Right renal pelvis (tissue), 4 donors: ENCODE measurements at regions not wholly inside any gene's neighbourhood (a gene's known extent, or its start where the extent isn't known, plus 50 kb on each side); places are given as distances from the start of the nearest gene placed in this dataset.

Source experiments
- DNase-seq, 4 donors: peaks; one replicate each; pipeline ENCODE4 v3.0.0-alpha.2; 2013; ENCODE audit warnings: low read depth in 4 of 4, low spot score in 3 of 4, missing footprints in 1 of 4

DNA sequence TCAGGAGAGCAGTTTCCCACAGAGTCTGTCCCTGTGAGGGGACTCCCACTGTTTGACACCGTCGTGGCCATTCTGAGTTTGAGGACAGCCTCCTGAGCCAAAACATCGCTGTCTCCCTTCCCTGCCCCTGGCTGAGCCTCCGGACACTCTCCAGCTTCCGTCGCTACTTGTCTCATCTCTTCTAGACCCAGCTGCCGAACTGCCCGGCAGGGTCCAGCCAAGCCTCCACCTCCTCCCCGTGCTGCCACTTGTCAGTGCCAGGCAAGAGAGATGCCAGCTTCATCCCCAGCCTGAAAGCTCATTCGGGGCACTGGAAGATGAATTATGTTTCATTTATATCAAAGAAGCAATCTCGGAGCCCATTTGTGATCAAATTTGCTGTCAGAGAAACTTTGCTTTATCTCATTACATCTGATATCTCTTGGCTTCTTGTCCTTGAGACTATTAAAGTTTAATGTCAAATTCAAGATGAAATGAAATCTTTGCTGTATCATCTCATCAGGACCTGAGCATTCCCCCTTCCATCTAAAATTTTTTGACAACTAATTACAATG, 283.9 kb downstream of the BUD13 start:
- DNase-seq = no peak

DNA sequence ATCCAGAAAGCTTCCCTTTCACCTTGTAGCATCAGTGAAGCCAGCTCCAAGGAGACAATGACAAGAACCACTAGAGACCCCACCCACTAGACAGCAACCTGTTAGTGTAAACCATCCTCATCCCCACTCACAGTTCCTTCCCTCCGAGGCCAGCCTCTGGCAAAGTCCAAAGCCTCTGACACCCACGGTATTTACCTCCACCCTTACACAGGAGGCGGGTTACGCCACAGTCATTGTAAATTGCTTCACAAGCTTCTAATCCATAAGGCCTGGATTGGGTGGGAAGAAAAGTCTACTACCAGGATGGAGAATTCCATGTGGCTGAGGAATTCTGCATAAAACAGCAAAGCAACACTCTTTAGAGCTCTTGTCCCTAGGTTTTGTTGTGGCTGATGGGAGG, 287.4 kb downstream of the BUD13 start:
- no peak for DNase-seq

DNA sequence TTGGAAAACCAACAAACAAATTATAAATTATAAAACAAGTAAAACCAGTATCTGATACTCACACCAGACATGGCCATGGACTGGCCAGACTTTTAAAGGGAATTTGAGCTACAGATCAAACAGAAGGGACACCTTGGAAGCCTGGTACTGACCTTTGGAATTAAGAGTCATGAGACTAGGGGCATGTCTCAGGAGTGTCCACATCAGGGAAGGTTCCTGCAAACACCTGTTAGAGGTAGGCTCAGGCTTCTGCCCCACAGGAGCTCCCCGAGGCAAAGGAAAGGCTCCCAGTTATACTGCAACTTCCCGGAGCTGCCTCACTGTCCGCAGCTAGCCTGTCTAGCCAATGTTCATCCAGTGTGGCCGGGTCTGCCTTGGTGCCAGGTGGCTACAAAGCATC, 290.1 kb downstream of the BUD13 start:
- no peak for DNase-seq

DNA sequence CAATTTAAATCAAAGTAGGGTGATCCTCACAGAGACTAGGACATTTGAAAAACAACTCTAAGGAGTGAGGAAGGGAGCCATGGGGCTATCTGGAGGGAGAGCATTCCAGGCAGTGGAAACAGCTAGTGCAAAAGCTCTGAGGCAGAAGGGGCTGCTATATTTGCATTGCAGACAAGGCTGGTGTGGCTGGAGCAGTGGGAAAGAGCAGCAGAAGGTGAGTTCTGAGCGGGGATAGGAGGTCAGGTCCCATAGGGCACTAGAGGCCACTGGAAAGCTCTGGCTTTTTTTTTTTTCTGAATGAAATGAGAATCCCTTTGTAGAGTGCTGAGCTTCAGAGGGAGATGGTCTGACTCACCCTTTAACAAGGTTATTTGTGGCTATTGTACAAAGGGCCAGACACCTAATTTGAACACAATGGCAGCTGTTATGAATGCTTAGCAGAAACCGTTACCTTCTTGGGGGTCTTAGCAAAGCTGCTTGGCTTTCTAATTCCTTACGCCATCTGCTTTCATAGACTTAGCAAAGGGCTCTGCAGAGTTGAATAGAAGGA, 291.6 kb downstream of the BUD13 start:
- no peak for DNase-seq

DNA sequence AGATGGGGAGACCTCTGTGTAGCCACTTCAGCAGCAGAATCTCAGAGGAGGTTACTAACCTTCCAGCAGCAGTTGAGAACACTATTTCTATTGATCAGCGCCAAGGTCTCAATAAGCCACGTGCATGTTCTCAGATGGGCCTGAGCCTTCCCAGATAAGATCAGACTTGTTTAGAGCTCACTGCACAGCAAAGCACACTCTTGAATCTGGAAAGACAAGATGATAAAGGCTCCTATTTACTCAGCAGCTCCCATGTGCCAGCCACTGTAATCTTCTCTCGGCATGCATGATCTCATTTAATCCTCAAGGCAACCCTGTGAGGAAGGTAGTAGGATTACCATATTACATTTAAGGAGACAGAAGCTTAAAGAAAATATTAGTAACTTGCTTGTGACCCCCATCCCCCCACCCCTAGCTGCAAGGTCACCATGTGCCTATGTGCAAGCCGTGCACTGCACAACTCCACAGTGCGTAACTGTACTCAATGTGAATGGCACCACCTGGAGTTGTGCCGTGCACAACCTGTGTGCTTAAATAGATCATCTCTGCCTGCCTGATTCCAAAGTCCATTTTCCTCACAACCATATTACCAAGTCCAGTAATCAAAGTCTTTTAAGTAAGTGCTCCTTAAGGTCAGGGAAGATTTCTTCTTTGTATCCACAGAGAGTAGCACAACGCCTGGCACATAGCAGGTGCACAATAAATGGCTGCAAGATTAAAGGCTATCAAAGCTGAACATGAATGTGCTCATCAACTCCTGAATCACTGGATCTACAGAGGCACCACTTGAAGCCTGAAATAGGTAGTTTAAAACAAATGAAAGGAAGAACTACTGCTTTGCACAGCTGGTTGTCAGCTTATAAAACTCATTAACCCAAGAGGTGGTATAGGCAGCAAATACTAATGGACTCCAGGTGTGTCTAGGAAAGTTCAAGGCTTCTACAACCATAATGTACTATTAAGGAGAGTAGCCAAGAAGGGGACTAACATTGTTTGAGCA, 293.8 kb downstream of the BUD13 start:
- DNase-seq = no peak

DNA sequence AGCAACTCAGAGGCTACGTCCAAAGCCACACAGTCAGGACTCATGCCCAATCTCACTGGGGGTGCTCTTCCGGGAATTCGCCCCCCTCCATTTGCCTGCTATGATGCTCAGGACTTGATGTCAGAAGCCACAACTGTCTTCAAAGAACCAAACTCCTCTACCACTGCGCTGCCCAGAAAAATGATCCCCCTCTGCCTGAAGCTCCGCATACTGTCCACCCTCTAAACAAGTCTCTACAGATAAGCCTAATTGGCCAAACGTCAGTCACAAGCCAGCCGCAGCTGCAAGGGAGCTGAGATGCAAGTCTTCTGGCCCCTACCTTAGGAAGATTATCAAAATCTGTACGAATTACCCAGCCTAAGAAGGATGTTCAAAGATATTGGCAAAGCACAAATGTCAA, 294.6 kb downstream of the BUD13 start:
- no peak for DNase-seq

DNA sequence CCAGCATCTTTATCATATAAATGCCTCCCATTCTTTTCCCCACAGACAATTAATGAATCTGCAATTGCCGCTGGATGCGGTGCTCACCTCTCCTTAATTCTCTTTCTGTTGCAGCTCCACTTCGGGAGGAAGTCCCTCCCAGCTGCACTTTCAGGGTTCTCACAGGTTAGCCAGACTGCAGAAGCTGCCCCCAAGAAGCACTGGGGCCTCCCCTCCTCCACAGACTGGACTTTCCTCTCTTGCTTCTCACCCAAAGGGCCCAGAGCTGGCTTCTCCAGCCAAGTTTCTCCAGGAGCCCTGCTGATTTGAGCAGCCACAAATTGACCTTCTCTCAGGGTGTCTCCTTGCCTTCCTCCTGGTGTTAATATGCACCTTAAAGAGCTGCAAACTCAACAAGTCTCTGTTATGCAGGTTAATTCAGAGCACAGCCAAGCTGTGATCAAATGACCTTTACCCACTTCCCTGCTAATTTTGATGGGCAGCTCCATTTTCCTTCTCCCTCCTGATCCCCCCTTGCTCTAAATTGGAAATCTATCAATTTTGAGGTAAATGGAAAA, 298.9 kb downstream of the BUD13 start:
- DNase-seq = no peak

DNA sequence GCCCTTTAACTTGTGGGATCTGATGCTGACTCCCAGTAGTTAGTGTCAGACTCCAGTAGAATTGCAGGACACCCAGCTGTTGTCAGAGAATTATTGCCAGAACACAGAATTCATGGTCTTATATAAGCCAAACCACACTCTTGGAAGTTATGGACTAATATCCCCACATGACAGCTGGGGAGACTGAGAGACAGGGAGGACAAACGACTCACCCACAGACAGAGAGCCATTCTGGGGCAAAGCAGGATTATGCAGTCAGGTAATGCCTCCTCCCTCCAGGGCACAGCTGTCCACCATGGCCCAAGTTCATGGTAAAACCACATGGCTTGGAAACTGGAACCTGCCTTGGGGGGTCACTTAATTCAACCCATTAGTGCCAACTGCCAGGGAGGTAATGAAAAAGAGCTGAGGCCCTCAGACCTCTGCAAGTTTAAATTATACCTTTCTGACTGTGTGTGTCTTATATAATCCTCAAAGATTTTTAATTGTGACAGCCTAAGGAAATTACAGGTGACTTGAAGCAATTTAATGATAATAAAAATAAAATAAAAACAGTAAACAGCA, 299.5 kb downstream of the BUD13 start:
- no peak for DNase-seq

DNA sequence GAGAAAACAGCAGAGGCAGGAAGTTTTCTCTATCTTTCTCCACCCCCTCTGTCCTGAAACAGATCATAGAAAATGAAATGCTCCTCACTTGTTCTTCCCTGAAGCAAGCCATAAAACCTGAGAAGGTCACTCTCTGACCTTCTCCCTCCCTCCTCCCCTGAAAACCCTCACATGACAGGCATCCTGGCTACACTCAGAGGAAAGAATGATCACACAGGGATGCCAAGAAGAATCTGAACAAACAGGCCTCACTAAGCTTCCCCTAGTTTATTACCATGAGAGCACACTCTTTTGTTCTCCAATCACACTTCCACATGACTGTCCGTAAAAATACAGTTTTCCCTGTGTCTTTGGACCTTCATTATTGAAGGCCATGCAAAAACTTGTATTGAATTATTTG, 300.1 kb downstream of the BUD13 start:
- peak in 1 of 4 donors; percentile 56 for DNase-seq

DNA sequence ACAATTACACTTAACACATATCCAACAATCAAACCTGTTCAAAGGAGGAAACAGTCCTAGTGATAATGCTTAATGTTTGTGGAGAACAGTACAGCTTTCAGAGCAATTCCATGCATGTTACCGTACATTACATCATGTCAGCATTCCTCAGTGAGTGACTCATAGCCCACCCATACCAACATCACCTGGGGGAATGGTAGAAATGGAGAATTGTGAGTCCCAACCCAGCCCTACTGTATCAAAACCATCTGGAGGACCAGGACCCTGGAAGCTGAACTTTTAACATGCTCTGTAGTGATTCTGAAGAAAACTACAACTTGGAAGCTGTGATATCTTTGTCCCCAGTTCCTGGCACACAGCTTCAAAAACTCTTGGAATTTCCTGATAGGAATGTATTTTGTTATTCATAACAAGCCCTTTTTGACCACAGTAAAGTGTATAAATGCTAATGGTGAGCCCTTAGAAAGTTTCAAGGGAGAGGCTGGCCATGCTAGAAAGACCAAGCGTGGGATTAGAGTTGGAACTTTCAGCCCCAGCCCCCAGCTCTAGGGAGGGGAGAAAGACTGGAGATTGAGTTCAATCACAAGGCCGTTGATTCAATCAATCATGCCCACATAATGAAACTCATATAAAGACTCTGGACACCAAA, 301.1 kb downstream of the BUD13 start:
- no peak for DNase-seq

DNA sequence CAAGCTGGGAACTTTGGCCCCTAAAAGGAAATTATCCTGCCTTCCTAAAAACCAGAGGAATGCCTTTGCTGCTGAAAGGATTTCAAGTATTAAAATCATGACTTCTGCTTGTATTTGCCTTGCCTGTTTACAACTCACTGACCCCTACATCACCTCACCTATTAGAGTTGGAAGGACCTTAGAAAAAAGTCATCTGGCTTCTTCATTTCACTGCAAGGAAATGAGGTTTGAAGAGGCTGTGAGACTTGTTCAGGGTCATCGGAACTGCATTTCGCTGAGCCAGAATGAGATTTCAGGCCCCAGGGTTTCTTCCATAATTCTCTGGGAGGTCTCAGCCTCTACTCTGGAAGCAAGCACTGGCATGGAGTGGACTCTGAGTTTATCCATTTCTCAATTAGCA, 304.1 kb downstream of the BUD13 start:
- no peak for DNase-seq

DNA sequence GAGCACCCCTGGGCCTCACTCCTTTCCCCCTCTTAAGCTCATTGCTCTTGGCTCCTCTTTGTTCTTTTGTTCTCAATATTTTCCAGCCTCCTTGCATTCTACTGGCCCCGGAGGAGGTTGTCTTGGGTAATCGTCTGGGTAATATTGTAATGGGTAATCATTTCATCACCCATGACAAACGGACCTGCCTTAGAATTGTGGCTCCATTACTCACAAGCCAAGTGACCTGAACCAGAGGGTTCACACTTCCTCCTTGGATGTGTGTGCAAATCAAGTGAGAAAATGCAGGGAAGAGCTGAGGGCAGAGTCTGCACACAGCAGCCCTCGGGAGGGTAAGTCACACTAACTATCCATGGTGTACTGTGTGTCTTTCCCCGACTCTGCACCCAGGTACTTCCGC, 305.0 kb downstream of the BUD13 start:
- DNase-seq = no peak

DNA sequence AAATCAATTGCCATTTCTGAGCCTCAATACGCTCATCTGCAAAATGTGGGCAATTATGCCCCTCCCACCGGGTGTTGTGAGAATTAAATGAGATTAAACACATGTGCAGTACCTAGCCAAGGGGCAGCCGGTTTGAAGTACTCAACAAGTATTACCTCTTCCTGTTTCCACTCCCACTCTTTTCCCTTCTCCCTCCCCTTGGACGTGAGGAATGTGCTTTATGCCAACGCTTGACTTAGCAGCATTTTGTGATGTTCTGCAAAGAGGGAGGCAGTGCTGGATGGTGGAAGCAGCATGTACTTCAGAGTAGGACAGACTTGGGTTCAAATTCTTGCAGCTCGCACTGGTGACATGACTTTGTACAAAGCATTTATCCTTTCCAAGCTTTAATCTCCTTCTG, 306.0 kb downstream of the BUD13 start:
- DNase-seq = no peak

DNA sequence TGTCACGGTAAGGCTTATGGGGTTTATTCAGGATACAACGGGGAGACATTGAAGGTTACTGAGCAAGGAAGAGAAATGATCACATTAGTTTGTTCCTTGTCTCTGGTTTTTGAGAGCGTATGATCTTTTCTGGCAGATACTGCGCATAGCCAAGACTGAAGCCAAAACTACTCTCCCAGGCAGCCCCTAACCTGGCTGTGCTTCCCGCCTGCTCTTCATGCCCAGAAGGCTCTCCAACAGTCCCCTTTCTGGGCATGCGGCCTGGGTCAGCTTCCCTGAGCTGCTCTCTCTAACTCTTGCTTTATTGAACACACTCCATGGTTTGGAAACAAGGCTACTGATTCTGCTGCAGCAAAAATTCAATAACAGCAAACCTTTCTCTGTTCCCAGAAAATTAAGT, 306.6 kb downstream of the BUD13 start:
- no peak for DNase-seq

DNA sequence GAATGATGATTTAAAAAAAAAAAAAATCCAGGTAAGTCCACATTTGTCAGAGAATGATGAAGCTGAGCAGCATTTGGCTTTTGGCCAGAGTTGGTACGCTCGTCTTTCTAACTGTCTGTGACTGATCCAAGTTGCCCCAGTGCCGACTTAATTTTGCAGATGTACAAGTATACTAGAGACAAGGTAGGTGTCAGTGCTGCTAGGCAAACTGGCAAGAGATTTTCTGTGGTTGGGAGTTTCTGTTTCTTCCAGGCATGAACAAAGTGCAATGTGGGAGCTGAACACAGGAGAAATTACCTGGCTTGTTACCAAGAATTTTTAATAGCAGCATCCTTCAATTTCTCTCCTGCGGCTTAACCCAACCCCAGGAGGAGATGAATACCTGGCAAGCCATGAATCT, 307.7 kb downstream of the BUD13 start:
- DNase-seq = no peak

DNA sequence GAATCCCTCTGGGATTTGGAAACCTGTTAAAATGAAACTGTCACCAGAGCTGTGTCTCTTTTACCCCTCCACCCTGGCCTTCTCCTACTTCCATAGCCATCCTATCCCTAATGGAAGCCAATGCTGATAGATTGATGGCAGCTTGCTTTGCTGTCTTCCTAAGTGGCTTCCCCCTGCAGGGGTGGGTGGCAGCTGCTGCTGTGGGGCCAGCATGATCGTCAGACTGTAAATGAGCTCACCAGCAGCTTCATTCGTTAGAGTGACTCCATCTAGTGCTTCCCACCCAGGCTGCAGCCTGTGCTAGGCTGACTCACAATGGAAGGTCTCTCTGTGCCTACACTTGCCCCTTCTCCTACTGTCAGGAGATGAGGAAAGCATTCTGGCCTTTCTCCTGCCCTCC, 311.0 kb downstream of the BUD13 start:
- no peak for DNase-seq

DNA sequence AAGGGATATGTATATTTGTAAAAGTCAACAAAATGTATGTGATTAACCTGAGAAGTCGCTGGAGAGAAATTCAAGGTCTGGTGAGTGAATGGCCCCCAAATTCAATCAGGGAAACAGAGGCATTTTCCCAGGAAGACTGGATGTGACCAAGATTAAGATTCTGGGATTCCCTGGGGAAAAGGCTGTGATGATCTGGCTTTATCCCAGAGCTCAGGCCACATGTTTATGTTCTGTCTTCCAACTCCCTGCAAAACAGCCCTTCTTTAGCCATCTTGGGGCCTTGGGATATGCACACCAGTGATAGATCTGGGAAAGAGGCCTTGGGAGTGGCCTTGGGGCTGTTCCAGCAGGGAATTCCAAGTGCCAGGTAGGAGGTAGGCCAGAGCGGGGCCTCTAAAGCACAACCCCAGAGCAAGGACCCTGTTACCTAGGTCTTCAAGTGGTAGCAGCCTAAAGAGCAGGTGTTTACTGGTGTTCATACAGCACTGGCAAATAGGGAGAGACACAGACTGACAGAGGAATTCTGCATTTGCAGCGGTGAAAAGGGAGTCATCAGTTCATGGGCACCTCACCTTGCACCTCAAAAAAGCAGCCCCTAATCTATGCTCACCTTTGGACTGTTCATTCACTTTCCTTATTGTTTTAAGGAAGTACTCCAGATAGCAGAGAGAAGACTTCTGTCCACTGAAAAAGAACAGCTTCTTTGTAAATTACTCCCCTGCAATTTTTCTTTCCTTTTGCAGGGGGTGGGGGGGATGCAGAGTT, 312.4 kb downstream of the BUD13 start:
- DNase-seq = no peak

DNA sequence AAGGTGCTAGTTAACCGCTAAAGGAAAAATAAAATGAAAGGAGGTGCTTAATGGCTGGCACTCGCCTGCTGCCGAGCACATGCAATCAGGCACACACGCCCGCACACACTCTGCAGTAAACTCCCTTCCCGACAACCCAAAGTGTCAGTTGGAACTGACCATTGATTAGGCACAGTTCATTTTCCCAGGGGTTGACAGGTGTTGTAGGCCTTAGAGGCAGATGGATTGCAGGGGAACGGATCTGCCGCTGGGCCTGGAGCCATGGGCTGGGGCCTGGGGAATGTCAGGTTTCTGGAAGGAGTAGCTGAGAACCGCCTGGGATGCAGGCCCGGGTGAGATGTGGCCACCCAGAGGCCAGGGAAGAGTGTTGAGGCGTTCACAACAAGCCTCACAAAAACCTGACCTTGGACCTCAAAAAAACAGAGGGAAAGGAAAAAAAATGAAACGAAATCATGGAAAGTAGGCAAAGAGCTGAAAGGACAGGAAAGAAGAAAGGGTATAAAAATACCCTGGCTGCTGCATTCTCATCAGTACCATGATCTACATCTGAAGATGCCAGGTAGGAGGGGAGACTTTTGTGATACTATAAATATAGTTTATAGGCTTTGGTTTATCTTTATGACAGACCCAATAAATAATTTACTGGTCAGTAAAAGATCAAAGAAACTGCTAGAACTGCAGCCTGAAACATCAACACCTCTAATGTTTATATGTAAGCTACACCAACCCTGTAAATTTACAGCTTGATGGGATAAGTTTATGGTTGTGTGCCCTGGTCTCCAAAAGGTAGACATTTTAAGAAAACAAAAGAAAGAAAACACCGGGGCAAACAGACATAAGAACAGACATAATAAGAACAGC, 313.4 kb downstream of the BUD13 start:
- DNase-seq = no peak

DNA sequence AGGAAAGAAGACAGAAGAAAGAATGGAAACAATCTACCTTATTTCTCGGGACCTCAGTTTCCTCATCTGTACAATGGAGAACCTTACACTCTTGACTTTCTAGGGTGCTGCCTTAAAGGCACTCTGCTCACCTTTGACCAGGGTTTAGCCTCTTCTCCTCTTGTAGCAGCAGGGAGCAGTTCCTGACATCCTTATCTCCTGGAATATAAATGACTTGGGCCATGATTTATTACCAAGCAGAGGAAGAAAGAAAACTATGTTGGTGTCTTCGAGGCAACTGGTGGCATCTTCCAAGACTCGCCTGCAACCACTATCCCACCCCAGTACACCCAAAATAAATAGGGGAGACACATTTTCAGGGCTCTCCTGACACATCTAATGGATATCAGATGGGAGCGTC, 314.2 kb downstream of the BUD13 start:
- DNase-seq = no peak
